Keratinocyte (primary cell): ENCODE measurements at regions not wholly inside any gene's neighbourhood (a gene's known extent, or its start where the extent isn't known, plus 50 kb on each side); places are given as distances from the start of the nearest gene placed in this dataset.

Experiments
- CTCF ChIP-seq, 3 experiments: IDR thresholded peaks in 1 of 3; conservative IDR thresholded peaks in 1 of 3; optimal IDR thresholded peaks in 1 of 3; 2 replicates in 2 of 3; 3 replicates in 1 of 3; pipeline versions ENCODE3 to v1.5.1; 2011; ENCODE audit warnings: low read length in 3 of 3, mild to moderate bottlenecking in 3 of 3, moderate library complexity in 2 of 3, control low read depth in 1 of 3, inconsistent platforms in 1 of 3; ENCODE audit not compliant: insufficient read depth in 2 of 3; ENCODE audit errors: extremely low read depth in 1 of 3
- EZH2 ChIP-seq: IDR thresholded peaks from one replicate; pipeline ENCODE4 v1.6.1; 2012; ENCODE audit warnings: inconsistent platforms, mild to moderate bottlenecking, low read length, moderate library complexity

GRCh38 chr1:106944721-106945120 is 111.8 kb upstream of the PRMT6 start:
- TF ChIP-seq CTCF (optimal IDR thresholded peaks at IDR 0.05 in 1 of 3, IDR thresholded peaks at IDR 0.05 in 1 of 3, conservative IDR thresholded peaks at IDR 0.05 in 1 of 3; ENCODE audit: extremely low read depth in 1 of 3, insufficient read depth in 2 of 3, low read length in 3 of 3) (no peak), EZH2 (no peak)
